OCI-LY7 (cell line): ENCODE measurements at regions not wholly inside any gene's neighbourhood (a gene's known extent, or its start where the extent isn't known, plus 50 kb on each side); places are given as distances from the start of the nearest gene placed in this dataset.

Source experiments
- CTCF ChIP-seq: fragments of 200-600 bp; sonication (generic); conservative IDR thresholded peaks from 2 replicates; pipeline ENCODE4 v1.5.1; 2014; ENCODE audit warnings: mild to moderate bottlenecking, antibody characterized with exemption, low read length, moderate library complexity, mixed read lengths
- EZH2phosphoT487 ChIP-seq: fragments of 200-600 bp; sonication (generic); IDR thresholded peaks from 2 replicates; pipeline ENCODE4 v1.6.1; 2018; ENCODE audit warnings: low read depth, borderline replicate concordance, mild to moderate bottlenecking, mixed run types, antibody characterized with exemption, low read length, moderate library complexity, mixed read lengths

GRCh38 chr6:170188571-170189001 lies 102.3 kb downstream of the DLL1 start:
- TF ChIP-seq CTCF = no peak
- no peak for TF ChIP-seq EZH2phosphoT487
